ENCODE measurements at regions not wholly inside any gene's neighbourhood (a gene's known extent, or its start where the extent isn't known, plus 50 kb on each side); places are given as distances from the start of the nearest gene placed in this dataset.

- TF ChIP-seq CTCF (conservative IDR thresholded peaks at IDR 0.05; ENCODE audit: low read depth in 2 of 2) (no peak), EZH2 (IDR thresholded peaks at IDR 0.05; ENCODE audit: low read depth, unreplicated experiment) (no peak), CREB1 (CRISPR knock-in tag; IDR thresholded peaks at IDR 0.05; ENCODE audit: low read depth) (no peak), NANOG (IDR thresholded peaks at IDR 0.05; ENCODE audit: borderline replicate concordance) (no peak), JUNB (IDR thresholded peaks at IDR 0.05; ENCODE audit: unreplicated experiment) (no peak), REST (IDR thresholded peaks at IDR 0.05; ENCODE audit: unreplicated experiment) (no peak), POLR2AphosphoS5 (IDR thresholded peaks at IDR 0.05; ENCODE audit: low read depth) (no peak), EZH2phosphoT487 (IDR thresholded peaks at IDR 0.05; ENCODE audit: unreplicated experiment) (no peak)
- TF ChIP-seq, protein P1, sequence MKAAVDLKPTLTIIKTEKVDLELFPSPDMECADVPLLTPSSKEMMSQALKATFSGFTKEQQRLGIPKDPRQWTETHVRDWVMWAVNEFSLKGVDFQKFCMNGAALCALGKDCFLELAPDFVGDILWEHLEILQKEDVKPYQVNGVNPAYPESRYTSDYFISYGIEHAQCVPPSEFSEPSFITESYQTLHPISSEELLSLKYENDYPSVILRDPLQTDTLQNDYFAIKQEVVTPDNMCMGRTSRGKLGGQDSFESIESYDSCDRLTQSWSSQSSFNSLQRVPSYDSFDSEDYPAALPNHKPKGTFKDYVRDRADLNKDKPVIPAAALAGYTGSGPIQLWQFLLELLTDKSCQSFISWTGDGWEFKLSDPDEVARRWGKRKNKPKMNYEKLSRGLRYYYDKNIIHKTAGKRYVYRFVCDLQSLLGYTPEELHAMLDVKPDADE (IDR thresholded peaks at IDR 0.05): no peak
Observed at GRCh38 chr1:119249283-119249682, 108.8 kb upstream of the WARS2 start.

All from GM23338 (cell line).